NT2/D1 (cell line): ENCODE measurements at regions not wholly inside any gene's neighbourhood (a gene's known extent, or its start where the extent isn't known, plus 50 kb on each side); places are given as distances from the start of the nearest gene placed in this dataset.

Source experiments
- SUZ12 ChIP-seq: IDR thresholded peaks from 2 replicates; pipeline ENCODE4 v1.6.1; 2011; ENCODE audit not compliant: insufficient read length, insufficient read depth; ENCODE audit errors: extremely low read depth
- YY1 ChIP-seq: IDR thresholded peaks from 2 replicates; pipeline ENCODE4 v1.6.1; 2011; ENCODE audit not compliant: insufficient read length, insufficient read depth
- ZNF274 ChIP-seq: IDR thresholded peaks from 2 replicates; pipeline ENCODE4 v1.6.1; 2011; ENCODE audit warnings: mild to moderate bottlenecking, low read depth, low read length

GRCh38 chr12:20057398-20057797, 310.9 kb upstream of the PDE3A start:
- TF ChIP-seq YY1 (no peak), SUZ12 (no peak), ZNF274 (no peak)
